ENCODE measurements at regions not wholly inside any gene's neighbourhood (a gene's known extent, or its start where the extent isn't known, plus 50 kb on each side); places are given as distances from the start of the nearest gene placed in this dataset.

- TF ChIP-seq, protein P1, sequence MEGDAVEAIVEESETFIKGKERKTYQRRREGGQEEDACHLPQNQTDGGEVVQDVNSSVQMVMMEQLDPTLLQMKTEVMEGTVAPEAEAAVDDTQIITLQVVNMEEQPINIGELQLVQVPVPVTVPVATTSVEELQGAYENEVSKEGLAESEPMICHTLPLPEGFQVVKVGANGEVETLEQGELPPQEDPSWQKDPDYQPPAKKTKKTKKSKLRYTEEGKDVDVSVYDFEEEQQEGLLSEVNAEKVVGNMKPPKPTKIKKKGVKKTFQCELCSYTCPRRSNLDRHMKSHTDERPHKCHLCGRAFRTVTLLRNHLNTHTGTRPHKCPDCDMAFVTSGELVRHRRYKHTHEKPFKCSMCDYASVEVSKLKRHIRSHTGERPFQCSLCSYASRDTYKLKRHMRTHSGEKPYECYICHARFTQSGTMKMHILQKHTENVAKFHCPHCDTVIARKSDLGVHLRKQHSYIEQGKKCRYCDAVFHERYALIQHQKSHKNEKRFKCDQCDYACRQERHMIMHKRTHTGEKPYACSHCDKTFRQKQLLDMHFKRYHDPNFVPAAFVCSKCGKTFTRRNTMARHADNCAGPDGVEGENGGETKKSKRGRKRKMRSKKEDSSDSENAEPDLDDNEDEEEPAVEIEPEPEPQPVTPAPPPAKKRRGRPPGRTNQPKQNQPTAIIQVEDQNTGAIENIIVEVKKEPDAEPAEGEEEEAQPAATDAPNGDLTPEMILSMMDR (IDR thresholded peaks at IDR 0.05) = no peak
- no peak for TF ChIP-seq POLR2A (IDR thresholded peaks at IDR 0.05)
Observed at GRCh38 chr7:106772655-106773108, 92.4 kb upstream of the PIK3CG start.

Data from upper lobe of left lung (tissue), 4 donors.